K562 (cell line): ENCODE measurements at regions not wholly inside any gene's neighbourhood (a gene's known extent, or its start where the extent isn't known, plus 50 kb on each side); places are given as distances from the start of the nearest gene placed in this dataset.

Source experiments
- BCL6 ChIP-seq: fragments of 250-450 bp; sonication (Bioruptor Pico); IDR thresholded peaks from 2 replicates; pipeline ENCODE4 v1.4.0; 2020
- CAMTA2 ChIP-seq: fragments of 250-450 bp; sonication (Bioruptor Pico); conservative IDR thresholded peaks from 2 replicates; pipeline ENCODE4 v1.5.1; 2022
- HNRNPL ChIP-seq: fragments of 200-400 bp; formaldehyde crosslinking; IDR thresholded peaks from 2 replicates; pipeline ENCODE4 v1.6.1; 2017; ENCODE audit warnings: low read depth, mild to moderate bottlenecking, low read length
- HOXB6 ChIP-seq: fragments of 250-450 bp; sonication (Bioruptor Pico); IDR thresholded peaks from 2 replicates; pipeline ENCODE4 v1.5.1; 2022; ENCODE audit warnings: mild to moderate bottlenecking, borderline replicate concordance
- LARP7 ChIP-seq: fragments of 450-650 bp; IDR thresholded peaks from 2 replicates; pipeline ENCODE4 v1.6.1; 2016
- POLR2AphosphoS2 ChIP-seq: IDR thresholded peaks from 2 replicates; pipeline ENCODE4 v1.6.1; 2012; ENCODE audit warnings: low read length, improper control_type of control experiment
- POU5F1 ChIP-seq: fragments of 150-350 bp; IDR thresholded peaks from 2 replicates; pipeline ENCODE4 v1.6.1; 2014; ENCODE audit warnings: borderline replicate concordance, low read length, low read depth, mild to moderate bottlenecking; ENCODE audit not compliant: partially characterized antibody
- SIN3A ChIP-seq, 2 experiments: fragments of 150-350 bp in 1 of 2; IDR thresholded peaks; 2 replicates each; pipeline ENCODE4 v1.6.1; 2011 to 2016; ENCODE audit warnings: borderline replicate concordance in 2 of 2, low read depth in 2 of 2, low read length in 2 of 2, mild to moderate bottlenecking in 2 of 2, moderate library complexity in 2 of 2; ENCODE audit not compliant: control insufficient read depth in 1 of 2
- ZKSCAN8 ChIP-seq: fragments of 200-800 bp; sonication (Bioruptor generic); IDR thresholded peaks from 2 replicates; pipeline ENCODE4 v1.6.1; 2016; ENCODE audit warnings: missing genetic modification characterization, missing compliant biosample characterization
- ZNF134 ChIP-seq: fragments of 250-450 bp; sonication (Bioruptor Pico); conservative IDR thresholded peaks from 2 replicates; pipeline ENCODE4 v1.4.0; 2020
- ZNF239 ChIP-seq: fragments of 250-450 bp; sonication (Bioruptor Pico); IDR thresholded peaks from 2 replicates; pipeline ENCODE4 v1.4.0; 2020; ENCODE audit warnings: mild to moderate bottlenecking
- ZNF436 ChIP-seq: fragments of 250-450, 450-650 bp; sonication (Bioruptor Pico); formaldehyde crosslinking; IDR thresholded peaks from 2 replicates; pipeline ENCODE4 v1.7.0; 2020; ENCODE audit warnings: mild to moderate bottlenecking
- TF ChIP-seq, protein P1 (sequence below): fragments of 450-650 bp; formaldehyde crosslinking; IDR thresholded peaks from 2 replicates; pipeline ENCODE4 v1.4.0; 2020; ENCODE audit warnings: mild to moderate bottlenecking, moderate library complexity
- TF ChIP-seq, protein P2 (sequence below), 2 experiments: IDR thresholded peaks in 1 of 2; conservative IDR thresholded peaks in 1 of 2; 2 replicates each; pipeline ENCODE4 v1.6.1; 2016; ENCODE audit warnings: low read depth in 2 of 2, mild to moderate bottlenecking in 1 of 2, missing compliant biosample characterization in 1 of 2, missing genetic modification characterization in 1 of 2, moderate library complexity in 1 of 2
- TF ChIP-seq, protein P3 (sequence below), 2 experiments: IDR thresholded peaks; 2 replicates each; pipeline ENCODE4 v1.6.1; 2011; ENCODE audit warnings: borderline replicate concordance in 1 of 2, control low read depth in 1 of 2, low read depth in 1 of 2, low read length in 1 of 2, mild to moderate bottlenecking in 1 of 2, mixed read lengths in 1 of 2, moderate library complexity in 1 of 2; ENCODE audit not compliant: insufficient read depth in 1 of 2, insufficient read length in 1 of 2, poor library complexity in 1 of 2, severe bottlenecking in 1 of 2; ENCODE audit errors: extremely low read depth in 1 of 2
- TF ChIP-seq, protein P4 (sequence below), 3 experiments: IDR thresholded peaks in 2 of 3; conservative IDR thresholded peaks in 1 of 3; 2 replicates each; pipeline ENCODE4 v1.5.1; 2011 to 2012; ENCODE audit warnings: low read length in 3 of 3, mild to moderate bottlenecking in 3 of 3, control low read depth in 2 of 3, improper control_type of control experiment in 1 of 3, inconsistent platforms in 1 of 3, low read depth in 1 of 3, mixed read lengths in 1 of 3, moderate library complexity in 1 of 3; ENCODE audit not compliant: insufficient read depth in 2 of 3
- TF ChIP-seq, protein P5 (sequence below): fragments of 450-650 bp; formaldehyde crosslinking; IDR thresholded peaks from 2 replicates; pipeline ENCODE4 v1.4.0; 2020; ENCODE audit warnings: mild to moderate bottlenecking, moderate library complexity

DNA sequence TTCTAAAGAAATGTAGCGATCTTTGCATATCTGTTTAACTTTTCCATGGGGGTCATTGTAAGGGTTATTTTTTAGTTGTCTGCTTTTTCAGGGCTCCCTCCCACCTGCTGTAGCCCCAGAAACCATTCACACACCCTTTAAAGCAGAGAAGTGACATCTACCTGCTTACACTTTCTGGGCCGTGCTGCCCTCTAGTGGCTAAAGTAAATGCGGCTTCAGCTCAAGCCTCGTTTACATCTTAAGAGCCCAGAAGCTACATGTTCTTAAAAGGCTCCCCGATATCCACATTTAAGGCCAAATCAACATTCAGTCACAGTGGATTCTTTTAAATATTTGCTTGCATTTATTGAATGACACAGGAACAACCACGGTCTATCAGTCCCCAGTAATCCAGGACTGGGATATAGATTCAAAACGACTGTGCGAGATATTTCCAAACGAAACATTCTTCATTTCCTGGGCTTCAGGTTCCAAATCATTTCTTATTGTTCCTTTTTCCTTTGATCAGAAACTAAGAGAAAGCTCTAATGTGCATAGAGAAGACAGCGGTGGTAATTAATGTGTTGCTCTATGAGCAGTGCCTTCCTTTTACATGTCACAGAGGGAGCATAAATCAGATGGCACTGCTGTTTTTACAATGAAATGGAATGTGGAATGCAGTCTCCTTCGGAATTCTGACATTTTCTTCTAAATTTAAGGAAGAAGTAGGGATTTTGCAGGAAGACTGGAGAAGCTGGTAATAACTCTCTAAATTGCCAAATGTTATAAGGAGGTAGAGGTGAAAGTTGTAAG is 119.9 kb downstream of the RASGEF1B start (continued):
- TF ChIP-seq, protein P1, sequence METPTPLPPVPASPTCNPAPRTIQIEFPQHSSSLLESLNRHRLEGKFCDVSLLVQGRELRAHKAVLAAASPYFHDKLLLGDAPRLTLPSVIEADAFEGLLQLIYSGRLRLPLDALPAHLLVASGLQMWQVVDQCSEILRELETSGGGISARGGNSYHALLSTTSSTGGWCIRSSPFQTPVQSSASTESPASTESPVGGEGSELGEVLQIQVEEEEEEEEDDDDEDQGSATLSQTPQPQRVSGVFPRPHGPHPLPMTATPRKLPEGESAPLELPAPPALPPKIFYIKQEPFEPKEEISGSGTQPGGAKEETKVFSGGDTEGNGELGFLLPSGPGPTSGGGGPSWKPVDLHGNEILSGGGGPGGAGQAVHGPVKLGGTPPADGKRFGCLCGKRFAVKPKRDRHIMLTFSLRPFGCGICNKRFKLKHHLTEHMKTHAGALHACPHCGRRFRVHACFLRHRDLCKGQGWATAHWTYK (CRISPR knock-in tag), result no peak
- no peak for TF ChIP-seq HNRNPL
- no peak for TF ChIP-seq LARP7
- TF ChIP-seq ZNF134 (CRISPR knock-in tag), result no peak
- TF ChIP-seq POU5F1, result no peak
- TF ChIP-seq, protein P2, sequence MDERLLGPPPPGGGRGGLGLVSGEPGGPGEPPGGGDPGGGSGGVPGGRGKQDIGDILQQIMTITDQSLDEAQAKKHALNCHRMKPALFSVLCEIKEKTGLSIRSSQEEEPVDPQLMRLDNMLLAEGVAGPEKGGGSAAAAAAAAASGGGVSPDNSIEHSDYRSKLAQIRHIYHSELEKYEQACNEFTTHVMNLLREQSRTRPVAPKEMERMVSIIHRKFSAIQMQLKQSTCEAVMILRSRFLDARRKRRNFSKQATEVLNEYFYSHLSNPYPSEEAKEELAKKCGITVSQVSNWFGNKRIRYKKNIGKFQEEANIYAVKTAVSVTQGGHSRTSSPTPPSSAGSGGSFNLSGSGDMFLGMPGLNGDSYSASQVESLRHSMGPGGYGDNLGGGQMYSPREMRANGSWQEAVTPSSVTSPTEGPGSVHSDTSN (CRISPR knock-in tag; IDR thresholded peaks at IDR 0.05; ENCODE audit: low read depth), result no peak
- TF ChIP-seq, protein P2 (tag; conservative IDR thresholded peaks at IDR 0.05; ENCODE audit: low read depth), result no peak
- TF ChIP-seq, protein P3, sequence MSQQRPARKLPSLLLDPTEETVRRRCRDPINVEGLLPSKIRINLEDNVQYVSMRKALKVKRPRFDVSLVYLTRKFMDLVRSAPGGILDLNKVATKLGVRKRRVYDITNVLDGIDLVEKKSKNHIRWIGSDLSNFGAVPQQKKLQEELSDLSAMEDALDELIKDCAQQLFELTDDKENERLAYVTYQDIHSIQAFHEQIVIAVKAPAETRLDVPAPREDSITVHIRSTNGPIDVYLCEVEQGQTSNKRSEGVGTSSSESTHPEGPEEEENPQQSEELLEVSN (IDR thresholded peaks at IDR 0.05; ENCODE audit: borderline replicate concordance in 1 of 2, extremely low read depth in 1 of 2, insufficient read depth in 1 of 2, insufficient read length in 1 of 2, low read depth in 1 of 2, low read length in 1 of 2, poor library complexity in 1 of 2, severe bottlenecking in 1 of 2), result no peak
- TF ChIP-seq BCL6 (CRISPR knock-in tag), result no peak
- no peak for TF ChIP-seq POLR2AphosphoS2
- TF ChIP-seq, protein P4, sequence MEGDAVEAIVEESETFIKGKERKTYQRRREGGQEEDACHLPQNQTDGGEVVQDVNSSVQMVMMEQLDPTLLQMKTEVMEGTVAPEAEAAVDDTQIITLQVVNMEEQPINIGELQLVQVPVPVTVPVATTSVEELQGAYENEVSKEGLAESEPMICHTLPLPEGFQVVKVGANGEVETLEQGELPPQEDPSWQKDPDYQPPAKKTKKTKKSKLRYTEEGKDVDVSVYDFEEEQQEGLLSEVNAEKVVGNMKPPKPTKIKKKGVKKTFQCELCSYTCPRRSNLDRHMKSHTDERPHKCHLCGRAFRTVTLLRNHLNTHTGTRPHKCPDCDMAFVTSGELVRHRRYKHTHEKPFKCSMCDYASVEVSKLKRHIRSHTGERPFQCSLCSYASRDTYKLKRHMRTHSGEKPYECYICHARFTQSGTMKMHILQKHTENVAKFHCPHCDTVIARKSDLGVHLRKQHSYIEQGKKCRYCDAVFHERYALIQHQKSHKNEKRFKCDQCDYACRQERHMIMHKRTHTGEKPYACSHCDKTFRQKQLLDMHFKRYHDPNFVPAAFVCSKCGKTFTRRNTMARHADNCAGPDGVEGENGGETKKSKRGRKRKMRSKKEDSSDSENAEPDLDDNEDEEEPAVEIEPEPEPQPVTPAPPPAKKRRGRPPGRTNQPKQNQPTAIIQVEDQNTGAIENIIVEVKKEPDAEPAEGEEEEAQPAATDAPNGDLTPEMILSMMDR (IDR thresholded peaks at IDR 0.05 in 2 of 3, conservative IDR thresholded peaks at IDR 0.05 in 1 of 3; ENCODE audit: insufficient read depth in 2 of 3, low read depth in 1 of 3, low read length in 3 of 3), result peak; percentile 74 to 80 (median 79)
- TF ChIP-seq, protein P5, sequence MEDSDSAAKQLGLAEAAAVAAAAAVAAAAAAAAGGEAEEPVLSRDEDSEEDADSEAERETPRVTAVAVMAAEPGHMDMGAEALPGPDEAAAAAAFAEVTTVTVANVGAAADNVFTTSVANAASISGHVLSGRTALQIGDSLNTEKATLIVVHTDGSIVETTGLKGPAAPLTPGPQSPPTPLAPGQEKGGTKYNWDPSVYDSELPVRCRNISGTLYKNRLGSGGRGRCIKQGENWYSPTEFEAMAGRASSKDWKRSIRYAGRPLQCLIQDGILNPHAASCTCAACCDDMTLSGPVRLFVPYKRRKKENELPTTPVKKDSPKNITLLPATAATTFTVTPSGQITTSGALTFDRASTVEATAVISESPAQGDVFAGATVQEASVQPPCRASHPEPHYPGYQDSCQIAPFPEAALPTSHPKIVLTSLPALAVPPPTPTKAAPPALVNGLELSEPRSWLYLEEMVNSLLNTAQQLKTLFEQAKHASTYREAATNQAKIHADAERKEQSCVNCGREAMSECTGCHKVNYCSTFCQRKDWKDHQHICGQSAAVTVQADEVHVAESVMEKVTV (CRISPR knock-in tag), result peak; percentile 48; the same call in 1 of the 2 replicates
- TF ChIP-seq HOXB6, result no peak
- TF ChIP-seq ZNF436 (CRISPR knock-in tag), result no peak
- TF ChIP-seq ZNF239 (CRISPR knock-in tag), result no peak
- no peak for TF ChIP-seq CAMTA2 (CRISPR knock-in tag)
- TF ChIP-seq ZKSCAN8 (CRISPR knock-in tag), result no peak
- no peak for TF ChIP-seq SIN3A (IDR thresholded peaks at IDR 0.05; ENCODE audit: borderline replicate concordance in 2 of 2, control insufficient read depth in 1 of 2, low read depth in 2 of 2, low read length in 2 of 2)
